Endothelial cell of umbilical vein (primary cell): ENCODE measurements at regions not wholly inside any gene's neighbourhood (a gene's known extent, or its start where the extent isn't known, plus 50 kb on each side); places are given as distances from the start of the nearest gene placed in this dataset.

Experiments
- BruUV-seq: library from RNA; stranded (reverse); fragments of 400-500 nt; replicated peaks from 2 replicates; lab custom pipeline; 2021; lab: Mats Ljungman, UMichigan
- CTCF ChIA-PET: fragments of 300-600, 350-600 bp; sonication (Branson Sonifier 250); formaldehyde crosslinking; loops from one replicate; lab custom pipeline; 2021; ENCODE audit warnings: antibody characterized with exemption, inconsistent platforms; lab: Charles Lee
- POLR2A ChIA-PET: fragments of 300-600, 350-600 bp; sonication (Branson Sonifier 250); formaldehyde crosslinking; loops from one replicate; lab custom pipeline; 2021; ENCODE audit warnings: antibody characterized with exemption, inconsistent platforms; lab: Charles Lee
- DNase-seq: peaks from one replicate; pipeline ENCODE4 v3.0.0-alpha.2; 2011; ENCODE audit warnings: low read depth, low spot score
- FAIRE-seq: peaks from 2 replicates; lab custom pipeline; 2011; peaks lifted over from hg19 to GRCh38; lab: Jason Lieb, UNC
- H2AFZ ChIP-seq: 2 replicates; pipeline ENCODE4 v1.6.0; 2012; ENCODE audit warnings: low read depth, low read length, control low read depth, inconsistent platforms
- H3K27ac ChIP-seq: 2 replicates; pipeline ENCODE4 v1.5.1; 2011; ENCODE audit warnings: low read depth, mild to moderate bottlenecking, control low read depth, low read length, moderate library complexity; ENCODE audit not compliant: insufficient read depth
- H3K27me3 ChIP-seq, 2 experiments: 2 replicates each; pipeline versions ENCODE4 v1.6.0 to v1.6.1; 2011; ENCODE audit warnings: low read length in 2 of 2, mixed read lengths in 1 of 2; ENCODE audit not compliant: control insufficient read depth in 2 of 2, insufficient read depth in 2 of 2
- H3K36me3 ChIP-seq, 2 experiments: 2 replicates in 1 of 2; 3 replicates in 1 of 2; pipeline ENCODE4 v1.5.1; 2011; ENCODE audit warnings: low read length in 2 of 2, mild to moderate bottlenecking in 1 of 2, moderate library complexity in 1 of 2; ENCODE audit not compliant: control insufficient read depth in 2 of 2, insufficient read depth in 2 of 2; ENCODE audit errors: extremely low read depth in 1 of 2
- H3K4me1 ChIP-seq: 3 replicates; pipeline ENCODE4 v1.5.1; 2011; ENCODE audit warnings: mild to moderate bottlenecking, low read length; ENCODE audit not compliant: control insufficient read depth, insufficient read depth; ENCODE audit errors: extremely low read depth
- H3K4me2 ChIP-seq: 2 replicates; pipeline ENCODE4 v1.6.1; 2011; ENCODE audit warnings: low read length, control low read depth, mixed read lengths; ENCODE audit not compliant: insufficient read depth
- H3K4me3 ChIP-seq, 3 experiments: fragments of 200-600 bp in 1 of 3; sonication (generic), shearing (Covaris generic) in 1 of 3; replicated peaks in 1 of 3; 2 replicates each; pipeline ENCODE4 v1.5.1; 2011 to 2016; ENCODE audit warnings: control low read depth in 3 of 3, low read length in 3 of 3, mild to moderate bottlenecking in 2 of 3, inconsistent platforms in 1 of 3, low read depth in 1 of 3, moderate library complexity in 1 of 3; ENCODE audit not compliant: insufficient read depth in 1 of 3
- H3K79me2 ChIP-seq: 2 replicates; pipeline ENCODE4 v1.6.0; 2012; ENCODE audit warnings: low read length, inconsistent platforms; ENCODE audit not compliant: control insufficient read depth, insufficient read depth
- H3K9ac ChIP-seq: replicated peaks from 2 replicates; pipeline ENCODE3; 2011; ENCODE audit warnings: low read length, control low read depth; ENCODE audit not compliant: insufficient read depth; ENCODE audit errors: extremely low read depth
- H3K9me1 ChIP-seq: replicated peaks from 3 replicates; pipeline ENCODE4 v1.6.0; 2011; ENCODE audit warnings: mild to moderate bottlenecking, low read length; ENCODE audit not compliant: control insufficient read depth, insufficient read depth; ENCODE audit errors: extremely low read depth
- H3K9me3 ChIP-seq: replicated peaks from 2 replicates; pipeline ENCODE4 v1.5.1; 2012; ENCODE audit warnings: low read length, inconsistent platforms; ENCODE audit not compliant: control insufficient read depth, insufficient read depth
- H4K20me1 ChIP-seq: replicated peaks from 2 replicates; pipeline ENCODE3; 2011; ENCODE audit warnings: mild to moderate bottlenecking, low read length; ENCODE audit not compliant: control insufficient read depth, insufficient read depth; ENCODE audit errors: extremely low read depth
- EZH2 ChIP-seq: IDR thresholded peaks from 2 replicates; pipeline ENCODE4 v1.6.1; 2012; ENCODE audit warnings: borderline replicate concordance, low read depth, mild to moderate bottlenecking, moderate library complexity, low read length, inconsistent platforms; ENCODE audit not compliant: severe bottlenecking
- FOS ChIP-seq: IDR thresholded peaks from 2 replicates; pipeline ENCODE4 v1.6.1; 2011; ENCODE audit warnings: mild to moderate bottlenecking, low read length, moderate library complexity, borderline replicate concordance; ENCODE audit not compliant: insufficient read depth
- GATA2 ChIP-seq: IDR thresholded peaks from 2 replicates; pipeline ENCODE4 v1.7.0; 2011; ENCODE audit warnings: low read depth, mild to moderate bottlenecking, moderate library complexity, mixed read lengths, low read length; ENCODE audit not compliant: insufficient read length, insufficient read depth
- JUN ChIP-seq: IDR thresholded peaks from 2 replicates; pipeline ENCODE4 v1.6.1; 2011; ENCODE audit warnings: borderline replicate concordance, low read depth; ENCODE audit not compliant: insufficient read length, insufficient read depth
- MYC ChIP-seq: IDR thresholded peaks from one replicate; pipeline ENCODE4 v1.6.1; 2011; ENCODE audit warnings: mild to moderate bottlenecking, low read depth, low read length
- POLR2A ChIP-seq: IDR thresholded peaks from 2 replicates; pipeline ENCODE4 v1.6.1; 2012; ENCODE audit warnings: low read depth, mild to moderate bottlenecking, control low read depth, low read length
- POLR2AphosphoS5 ChIP-seq: IDR thresholded peaks from 2 replicates; pipeline ENCODE4 v1.6.1; 2012; ENCODE audit warnings: low read depth, mild to moderate bottlenecking, control low read depth, low read length, moderate library complexity; ENCODE audit not compliant: insufficient read depth
- dilution Hi-C: fragments of 300-500 bp; cut with MboI; formaldehyde crosslinking; loops from one replicate; pipeline ENCODE4 v1.15.0; 2019; ENCODE audit warnings: low sequenced_read_pairs; ENCODE audit not compliant: extremely low pct_ligation_motif_present
- intact Hi-C: fragments of 100-400 bp; cut with micrococcal nuclease; formaldehyde crosslinking; loops from one replicate; pipeline ENCODE4 v1.10.0; 2022
- TF ChIP-seq, protein P1 (sequence below): IDR thresholded peaks from 2 replicates; pipeline ENCODE4 v1.6.1; 2011; ENCODE audit not compliant: insufficient read depth, insufficient read length
- TF ChIP-seq, protein P2 (sequence below), 2 donors: IDR thresholded peaks; 1 replicate in 1 of 2; 2 replicates in 1 of 2; pipeline ENCODE4 v1.5.1; 2011; ENCODE audit warnings: low read length in 2 of 2, mild to moderate bottlenecking in 2 of 2, moderate library complexity in 2 of 2, control low read depth in 1 of 2, inconsistent platforms in 1 of 2, low read depth in 1 of 2; ENCODE audit not compliant: insufficient read depth in 1 of 2; ENCODE audit errors: extremely low read depth in 1 of 2

DNA sequence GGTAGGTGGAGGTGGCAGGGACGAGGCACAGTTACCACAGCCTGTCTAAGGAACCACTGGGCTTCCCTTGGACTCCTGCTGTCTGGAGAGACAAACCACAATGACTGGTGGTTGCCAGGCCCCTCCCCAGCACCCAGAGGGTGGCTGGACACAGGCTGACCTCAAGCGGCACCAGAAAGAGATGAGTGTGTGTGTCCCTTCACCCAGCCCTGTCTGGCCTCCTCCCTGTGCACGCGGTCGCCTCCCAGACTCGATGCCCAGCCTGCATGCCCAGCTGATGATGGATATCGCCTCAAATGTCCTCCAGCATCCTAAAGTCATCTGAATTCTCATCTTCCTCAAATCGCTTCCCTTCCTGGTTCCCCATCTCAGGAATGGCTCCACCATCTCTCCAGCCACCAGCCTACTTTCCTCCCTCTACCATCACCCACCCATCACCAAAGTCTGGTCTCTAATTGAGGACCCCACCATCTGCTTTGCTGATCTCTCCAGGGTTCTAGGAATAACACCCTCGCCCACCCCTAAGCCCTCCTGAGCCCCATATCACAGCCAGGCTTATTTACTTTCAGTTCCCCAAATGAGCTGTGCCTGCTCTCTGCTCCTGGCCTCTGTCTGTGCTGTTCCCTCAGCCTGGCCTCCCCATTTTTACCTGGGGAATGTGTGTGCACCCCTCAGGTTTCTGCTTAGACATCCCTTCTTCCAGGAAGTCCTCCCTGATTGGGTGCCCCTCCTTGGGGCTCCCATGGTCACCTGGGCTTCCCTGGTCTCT is 52.5 kb upstream of the GGTA1 start:
- Histone ChIP-seq H3K4me2 (no peak overlapping the region), H4K20me1 (no peaks in the 10 kb centered on the region), H3K27ac (no peak overlapping the region), H3K36me3 (no peaks in the 10 kb centered on the region), H2AFZ (no peak overlapping the region), H3K4me3 (no peak overlapping the region), H3K79me2 (no peaks in the 10 kb centered on the region), H3K9ac (no peak overlapping the region), H3K4me1 (peaks cover under 1% of the 10 kb centered on the region), H3K9me3 (no peaks in the 10 kb centered on the region), H3K9me1 (no peaks in the 10 kb centered on the region), H3K27me3 (peaks cover 0 to 4% of the 10 kb centered on the region in 2 experiments)
- POLR2A ChIA-PET, result no interaction called here
- intact Hi-C loops, result loop anchor here (2.0 kb wide), 3 partner anchors 17 to 69 kb away; no protein-coding TSS in a partner anchor
- TF ChIP-seq JUN, result no peak
- no peak for TF ChIP-seq GATA2
- TF ChIP-seq, protein P1, sequence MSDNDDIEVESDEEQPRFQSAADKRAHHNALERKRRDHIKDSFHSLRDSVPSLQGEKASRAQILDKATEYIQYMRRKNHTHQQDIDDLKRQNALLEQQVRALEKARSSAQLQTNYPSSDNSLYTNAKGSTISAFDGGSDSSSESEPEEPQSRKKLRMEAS, result no peak
- TF ChIP-seq MYC, result no peak
- TF ChIP-seq EZH2, result no peak
- TF ChIP-seq, protein P2, sequence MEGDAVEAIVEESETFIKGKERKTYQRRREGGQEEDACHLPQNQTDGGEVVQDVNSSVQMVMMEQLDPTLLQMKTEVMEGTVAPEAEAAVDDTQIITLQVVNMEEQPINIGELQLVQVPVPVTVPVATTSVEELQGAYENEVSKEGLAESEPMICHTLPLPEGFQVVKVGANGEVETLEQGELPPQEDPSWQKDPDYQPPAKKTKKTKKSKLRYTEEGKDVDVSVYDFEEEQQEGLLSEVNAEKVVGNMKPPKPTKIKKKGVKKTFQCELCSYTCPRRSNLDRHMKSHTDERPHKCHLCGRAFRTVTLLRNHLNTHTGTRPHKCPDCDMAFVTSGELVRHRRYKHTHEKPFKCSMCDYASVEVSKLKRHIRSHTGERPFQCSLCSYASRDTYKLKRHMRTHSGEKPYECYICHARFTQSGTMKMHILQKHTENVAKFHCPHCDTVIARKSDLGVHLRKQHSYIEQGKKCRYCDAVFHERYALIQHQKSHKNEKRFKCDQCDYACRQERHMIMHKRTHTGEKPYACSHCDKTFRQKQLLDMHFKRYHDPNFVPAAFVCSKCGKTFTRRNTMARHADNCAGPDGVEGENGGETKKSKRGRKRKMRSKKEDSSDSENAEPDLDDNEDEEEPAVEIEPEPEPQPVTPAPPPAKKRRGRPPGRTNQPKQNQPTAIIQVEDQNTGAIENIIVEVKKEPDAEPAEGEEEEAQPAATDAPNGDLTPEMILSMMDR (IDR thresholded peaks at IDR 0.05; ENCODE audit: extremely low read depth in 1 of 2, insufficient read depth in 1 of 2, low read depth in 1 of 2, low read length in 2 of 2), result no peak
- TF ChIP-seq FOS, result no peak
- TF ChIP-seq POLR2AphosphoS5, result no peak
- TF ChIP-seq POLR2A, result no peak
- FAIRE-seq (no peak), DNase-seq (no peak)
- CTCF ChIA-PET, result interaction anchor here (0.6 to 1.4 kb wide), 3 partner anchors 8 to 148 kb away, joined by 3 read pairs; no protein-coding TSS in a partner anchor
- dilution Hi-C loops, result no loop called here
- BruUV-seq, result no TSS peak
